ENCODE measurements at regions not wholly inside any gene's neighbourhood (a gene's known extent, or its start where the extent isn't known, plus 50 kb on each side); places are given as distances from the start of the nearest gene placed in this dataset.

DNA sequence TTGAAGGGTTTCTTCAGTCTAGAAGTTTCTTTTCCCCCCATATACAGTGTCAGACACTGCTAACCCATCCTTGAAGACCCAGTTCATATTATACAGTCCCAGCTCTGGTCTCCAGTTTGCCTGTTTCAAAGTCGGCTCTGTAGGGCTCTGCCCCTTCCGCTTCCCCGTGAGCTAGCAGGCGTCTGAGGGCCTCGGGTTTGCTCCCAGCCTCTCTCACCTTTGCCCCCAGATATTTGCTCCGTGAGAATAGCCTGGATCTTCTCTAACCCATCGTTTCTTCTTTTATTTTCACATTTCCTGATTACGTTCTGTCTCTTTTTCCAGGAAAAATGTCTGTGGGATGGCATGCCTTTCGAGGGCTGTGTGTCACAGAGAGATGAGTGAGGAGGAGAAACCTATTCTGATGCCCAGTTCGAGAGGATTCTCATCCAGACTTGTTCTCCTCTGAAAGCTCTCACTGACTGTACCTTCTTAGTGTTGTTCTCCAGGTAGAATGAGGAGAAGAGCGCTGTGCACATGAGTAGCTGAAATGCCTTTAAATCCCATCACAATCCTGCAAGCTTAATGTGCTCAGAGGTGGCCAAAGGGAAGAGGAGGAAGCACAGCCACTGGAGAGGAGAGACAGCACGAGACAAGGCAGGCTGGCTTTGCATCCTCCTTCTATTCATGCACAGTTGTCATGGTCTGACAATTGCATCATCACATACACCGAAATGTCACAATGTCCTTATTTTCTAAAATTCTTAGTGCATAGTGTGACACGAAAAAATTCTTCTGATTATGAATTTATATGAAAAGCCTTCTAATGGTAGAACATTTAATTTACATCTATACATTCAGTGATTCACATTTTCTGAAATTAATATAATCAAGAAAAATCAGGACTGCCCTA is 171.1 kb downstream of the FOXA2 start:
- peaks cover 10% of the 10 kb centered on the region for H3K9me3 Mint-ChIP-seq
- no peak overlapping the region for H3K27ac Mint-ChIP-seq
- no peaks in the 10 kb centered on the region for H3K36me3 Mint-ChIP-seq (ENCODE audit: low read depth)
- H3K4me3 Mint-ChIP-seq = no peak overlapping the region
- H3K27me3 Mint-ChIP-seq = peaks cover 5% of the 10 kb centered on the region
- H3K4me1 Mint-ChIP-seq (ENCODE audit: low read depth) = no peaks in the 10 kb centered on the region

DNA sequence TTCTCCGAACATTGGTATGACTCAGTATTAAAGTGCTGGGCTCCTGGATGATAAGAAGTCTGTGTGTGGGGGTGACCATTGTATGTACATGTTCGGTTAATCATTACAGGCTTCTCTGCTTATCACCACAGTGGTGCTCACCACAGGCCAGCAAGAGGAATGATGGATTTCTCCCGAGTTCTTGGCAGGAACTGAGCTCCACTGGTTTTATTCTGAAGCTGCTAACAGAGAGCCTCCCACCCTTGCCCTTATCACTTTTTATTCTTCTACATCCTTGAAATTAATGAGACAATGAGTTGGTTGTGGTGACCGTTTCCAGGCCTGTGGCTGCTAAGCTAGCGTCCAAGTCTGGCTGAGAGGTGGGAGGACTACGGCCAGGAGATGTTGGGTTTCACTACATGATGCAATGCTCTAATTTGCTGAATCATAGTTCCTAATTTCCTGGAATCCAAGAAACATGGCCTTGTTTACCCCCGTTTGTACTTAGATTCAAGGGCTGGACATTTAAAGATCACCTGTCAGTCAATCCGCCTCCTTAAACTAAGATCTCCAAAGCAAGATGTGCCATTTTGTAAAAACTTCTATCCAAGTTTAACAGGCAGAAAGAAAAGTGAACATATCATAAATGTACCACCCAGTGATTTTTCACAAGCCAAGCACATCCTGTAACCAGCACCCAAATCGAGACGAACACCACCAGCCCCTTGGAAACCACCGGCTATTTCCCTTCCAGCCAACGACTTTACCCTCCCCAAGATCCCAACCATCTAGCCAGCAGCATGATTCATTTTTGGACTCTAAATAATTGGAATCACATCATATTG is 172.5 kb downstream of the FOXA2 start:
- Mint-ChIP-seq H3K27me3 (no peaks in the 10 kb centered on the region), H3K9me3 (peaks cover 10% of the 10 kb centered on the region), H3K27ac (no peak overlapping the region), H3K36me3 (ENCODE audit: low read depth) (no peaks in the 10 kb centered on the region), H3K4me3 (no peak overlapping the region), H3K4me1 (ENCODE audit: low read depth) (no peaks in the 10 kb centered on the region)

DNA sequence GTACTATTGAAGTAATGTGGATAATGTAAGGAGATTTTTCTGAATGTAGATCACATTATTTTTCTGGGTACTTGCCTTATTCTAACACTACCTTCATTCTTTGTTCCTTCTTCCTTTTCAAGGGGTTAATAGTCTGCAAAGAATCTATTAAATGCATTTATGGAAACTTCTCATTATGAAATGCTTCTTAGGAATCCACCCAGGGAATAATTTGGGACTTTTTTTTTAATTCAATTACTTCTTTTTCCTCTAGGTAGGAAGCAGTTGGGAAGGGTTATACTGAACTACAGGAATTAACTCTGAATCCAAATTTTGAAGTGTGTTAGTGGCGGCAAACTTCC is 173.1 kb downstream of the FOXA2 start:
- Mint-ChIP-seq H3K36me3 (ENCODE audit: low read depth) (no peaks in the 10 kb centered on the region), H3K9me3 (peaks cover 10% of the 10 kb centered on the region), H3K4me1 (ENCODE audit: low read depth) (no peaks in the 10 kb centered on the region), H3K27ac (no peak overlapping the region), H3K27me3 (no peaks in the 10 kb centered on the region), H3K4me3 (no peak overlapping the region)

DNA sequence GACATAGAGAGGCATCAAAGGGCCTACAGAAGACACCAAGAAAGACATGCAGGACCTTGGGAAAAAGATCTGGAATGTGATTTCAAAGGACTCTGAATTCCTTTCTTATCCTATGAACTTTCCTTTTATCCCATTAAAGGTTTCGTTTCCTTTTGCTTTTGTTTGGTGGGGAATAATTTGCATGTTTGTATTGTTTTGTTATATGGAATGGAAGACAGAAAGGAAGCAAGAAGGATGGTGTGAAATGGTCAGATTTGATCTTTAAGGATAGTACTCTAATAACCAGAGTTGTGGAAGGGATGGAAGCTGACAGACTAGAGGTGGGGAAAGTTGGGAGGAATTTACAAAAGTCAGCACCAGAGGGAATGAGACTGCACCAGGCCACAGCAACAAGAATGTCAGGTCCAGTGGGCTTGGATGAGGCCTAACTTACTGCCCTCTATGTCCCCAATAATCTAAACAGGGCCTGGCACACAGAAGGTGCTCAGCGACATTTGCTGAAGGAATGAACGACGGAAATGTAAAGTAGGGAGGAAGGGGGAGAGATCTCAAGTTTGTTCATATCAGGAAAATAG is 173.7 kb downstream of the FOXA2 start:
- Mint-ChIP-seq H3K9me3 (peaks cover 10% of the 10 kb centered on the region), H3K4me3 (no peak overlapping the region), H3K27ac (no peak overlapping the region), H3K36me3 (ENCODE audit: low read depth) (no peaks in the 10 kb centered on the region), H3K27me3 (no peaks in the 10 kb centered on the region), H3K4me1 (ENCODE audit: low read depth) (no peaks in the 10 kb centered on the region)

DNA sequence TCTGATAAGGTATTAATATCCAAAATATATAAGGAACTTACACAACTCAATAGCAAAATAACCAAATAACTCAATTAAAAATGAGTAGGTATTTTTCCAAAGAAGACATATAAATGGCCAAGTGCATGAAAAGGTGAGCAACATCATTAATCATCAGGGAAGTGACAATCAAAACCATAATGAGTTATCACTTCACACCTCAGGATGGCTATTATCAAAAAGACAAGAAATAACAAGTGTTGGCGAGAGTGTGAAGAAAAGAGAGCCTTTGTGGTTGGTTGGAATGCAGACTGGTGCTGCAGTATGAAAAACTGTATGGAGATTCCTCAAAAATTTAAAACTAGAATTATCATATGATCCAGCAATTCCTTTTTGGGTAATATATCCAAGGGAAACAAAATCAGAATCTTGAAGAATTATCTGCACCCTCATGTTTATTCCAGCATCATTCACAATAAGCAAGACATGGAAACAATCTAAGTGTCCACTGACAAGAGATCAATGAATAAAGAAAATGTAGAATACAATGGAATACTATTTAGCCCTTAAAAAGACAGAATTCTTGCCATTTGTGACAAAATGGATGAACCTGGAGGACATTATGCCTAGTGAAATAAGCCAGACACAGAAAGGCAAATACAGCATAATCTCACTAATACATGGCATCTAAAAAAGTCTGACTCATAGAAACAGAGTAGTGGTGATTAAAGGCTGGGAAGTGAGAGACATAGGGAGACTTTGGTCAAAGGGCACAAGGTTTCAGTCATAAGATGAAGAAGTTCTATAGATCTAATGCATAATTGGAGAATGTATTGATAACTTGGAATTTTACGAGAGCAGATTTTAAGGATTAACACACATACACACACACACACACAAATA is 175.6 kb downstream of the FOXA2 start:
- Mint-ChIP-seq H3K9me3 (peaks cover 10% of the 10 kb centered on the region), H3K36me3 (ENCODE audit: low read depth) (no peaks in the 10 kb centered on the region), H3K27ac (no peak overlapping the region), H3K4me3 (no peak overlapping the region), H3K4me1 (ENCODE audit: low read depth) (no peaks in the 10 kb centered on the region), H3K27me3 (peaks cover 6% of the 10 kb centered on the region)

DNA sequence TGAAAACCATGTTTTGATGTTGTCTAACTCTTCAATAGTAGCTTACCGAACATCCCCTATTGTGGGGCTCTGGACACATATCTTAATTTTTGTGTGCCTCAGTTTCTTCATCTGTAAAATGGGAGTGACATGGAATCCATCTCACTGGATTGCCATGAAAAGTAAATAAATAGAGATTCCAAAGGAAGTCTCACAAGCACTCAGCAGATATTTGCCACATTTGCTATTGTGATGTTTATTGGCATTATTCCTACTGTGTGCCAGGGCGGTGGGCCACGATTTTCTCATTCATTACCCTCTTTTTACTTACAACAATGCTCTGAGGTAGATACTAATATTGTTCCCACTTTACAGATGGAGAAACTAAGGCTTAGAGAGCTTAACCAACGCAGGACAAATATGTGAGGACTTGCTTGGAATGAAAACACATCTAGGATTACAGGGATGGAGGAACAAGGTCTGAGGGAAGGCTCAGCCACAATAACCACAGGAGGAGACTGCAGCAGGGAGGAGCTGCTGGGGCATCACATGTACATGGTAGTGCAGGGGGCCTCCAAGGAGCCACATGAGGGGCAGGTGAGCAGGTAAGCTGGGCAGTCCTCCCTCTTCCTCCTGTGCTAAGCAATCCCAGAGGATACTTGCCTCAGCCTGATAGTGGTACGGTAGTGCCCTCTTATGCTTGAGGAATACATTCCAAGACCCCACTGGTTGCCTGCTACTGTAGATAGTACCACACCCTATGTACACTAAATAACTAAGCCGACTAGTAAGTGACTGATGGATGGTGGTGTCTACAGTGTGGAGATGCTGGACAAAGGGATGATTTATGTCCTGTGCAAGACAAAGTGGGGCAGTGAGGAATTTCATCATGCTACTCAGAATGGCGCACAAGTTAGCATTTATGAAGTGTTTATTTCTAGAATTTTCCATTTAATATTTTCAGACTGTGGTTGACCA is 176.9 kb downstream of the FOXA2 start:
- peaks cover 7% of the 10 kb centered on the region for H3K9me3 Mint-ChIP-seq
- H3K27me3 Mint-ChIP-seq = peaks cover 14% of the 10 kb centered on the region
- no peaks in the 10 kb centered on the region for H3K4me1 Mint-ChIP-seq (ENCODE audit: low read depth)
- H3K4me3 Mint-ChIP-seq = no peak overlapping the region
- H3K36me3 Mint-ChIP-seq (ENCODE audit: low read depth) = no peaks in the 10 kb centered on the region
- no peak overlapping the region for H3K27ac Mint-ChIP-seq

DNA sequence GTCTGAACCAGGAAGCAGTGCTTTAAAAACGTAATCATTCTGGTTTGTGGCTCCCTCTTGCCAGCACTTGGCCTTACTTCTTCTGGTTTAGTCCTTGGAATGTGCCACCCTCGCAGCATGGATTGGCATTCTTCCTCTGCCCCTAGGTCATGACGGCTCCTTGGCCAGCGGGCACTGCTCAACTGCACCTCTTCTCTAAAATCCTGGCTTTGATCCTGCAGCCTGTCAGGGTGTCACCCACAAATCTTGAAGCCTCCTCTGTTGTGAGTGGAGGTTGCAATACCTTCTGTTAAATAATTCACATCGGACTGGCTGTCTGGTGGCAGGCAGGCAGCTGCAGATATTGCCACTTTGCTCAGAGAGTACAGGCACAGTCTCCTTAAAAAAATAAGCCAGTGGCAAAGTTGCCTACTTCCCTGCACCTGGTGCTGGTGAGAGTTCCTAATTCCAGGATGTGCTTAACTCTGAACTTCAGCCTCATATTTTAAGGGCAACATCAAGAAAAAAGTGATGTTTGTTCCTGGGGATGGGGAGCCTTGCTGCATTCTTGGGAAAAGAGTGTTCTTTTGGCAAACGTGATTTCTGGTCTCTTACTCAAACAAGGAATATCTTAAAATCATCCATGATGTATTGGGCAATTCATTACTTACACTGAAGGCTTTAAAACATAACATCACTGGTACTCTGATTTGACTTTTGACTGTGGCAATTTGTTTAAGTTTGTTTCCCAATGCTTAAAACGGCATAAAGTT is 179.8 kb downstream of the FOXA2 start:
- Mint-ChIP-seq H3K4me3 (no peak overlapping the region), H3K27me3 (peaks cover 16% of the 10 kb centered on the region), H3K9me3 (peaks cover 6% of the 10 kb centered on the region), H3K4me1 (ENCODE audit: low read depth) (no peaks in the 10 kb centered on the region), H3K36me3 (ENCODE audit: low read depth) (no peaks in the 10 kb centered on the region), H3K27ac (no peak overlapping the region)

DNA sequence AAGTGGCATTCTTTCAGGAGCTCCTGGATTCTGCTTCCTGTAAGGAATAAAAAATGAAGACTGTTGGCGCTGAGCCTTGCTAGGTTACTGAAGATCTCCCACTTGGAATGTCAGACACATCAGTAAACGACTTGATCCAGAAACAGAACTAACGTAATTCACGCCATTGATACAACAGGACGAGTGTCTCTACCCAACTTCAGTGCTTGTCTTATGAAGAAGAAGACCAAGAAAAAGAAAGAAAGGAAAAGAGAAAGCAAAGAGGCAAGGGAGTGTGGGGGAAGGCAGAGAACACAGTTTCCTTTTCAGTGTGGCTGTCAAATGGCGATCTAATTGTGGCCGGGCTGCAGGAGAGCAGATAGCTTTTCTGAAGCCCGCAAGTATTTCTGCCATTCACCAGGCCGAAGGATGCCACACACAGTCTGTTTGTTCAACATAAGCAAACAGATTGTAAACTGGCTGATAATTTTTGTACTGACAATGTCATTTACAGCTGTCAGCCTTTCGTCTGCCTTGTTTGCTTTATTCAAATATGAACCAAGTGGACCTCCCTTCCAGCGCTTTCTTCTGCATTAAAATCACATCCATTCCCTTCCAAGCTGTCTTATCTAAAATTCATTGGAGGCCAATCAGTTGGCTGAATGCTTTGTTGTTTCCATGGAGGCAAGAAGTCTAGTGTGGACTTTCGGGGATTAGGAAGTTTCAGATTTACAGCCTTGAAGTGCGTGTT is 180.6 kb downstream of the FOXA2 start:
- peak overlapping the region; percentile 29 for H3K4me3 Mint-ChIP-seq
- H3K27ac Mint-ChIP-seq = no peak overlapping the region
- H3K9me3 Mint-ChIP-seq = peaks cover 2% of the 10 kb centered on the region
- peaks cover 16% of the 10 kb centered on the region for H3K27me3 Mint-ChIP-seq
- H3K4me1 Mint-ChIP-seq (ENCODE audit: low read depth) = no peaks in the 10 kb centered on the region
- no peaks in the 10 kb centered on the region for H3K36me3 Mint-ChIP-seq (ENCODE audit: low read depth)

DNA sequence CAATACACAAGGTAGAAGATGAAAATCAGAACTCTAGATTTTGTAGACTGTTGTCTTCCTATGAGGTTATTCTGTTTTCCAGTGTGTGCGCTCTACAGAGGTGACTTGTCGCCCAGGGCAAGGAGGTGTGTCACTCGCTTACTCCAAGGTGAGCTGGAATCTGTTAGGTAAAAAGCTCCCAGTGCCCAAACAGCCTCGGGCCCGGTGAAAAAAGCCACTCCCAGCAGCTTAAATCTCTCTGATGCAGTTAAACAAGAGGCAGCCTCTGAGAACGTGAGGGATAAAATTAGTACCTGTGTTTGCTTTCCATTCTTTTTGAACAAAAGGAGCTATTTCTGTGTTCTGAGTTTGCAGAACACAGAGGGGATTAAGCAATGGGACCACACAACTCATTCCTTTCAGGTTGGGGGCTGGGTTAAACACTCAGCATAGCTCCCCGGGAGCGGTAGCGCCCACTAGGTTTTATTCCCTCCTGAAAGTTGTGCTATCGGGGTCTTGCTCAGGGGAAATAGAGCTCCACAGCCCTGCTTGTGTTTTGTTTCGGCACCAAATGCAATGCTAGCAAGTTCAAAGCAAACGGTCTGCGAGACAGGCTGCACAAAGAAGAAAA is 181.2 kb downstream of the FOXA2 start:
- no peaks in the 10 kb centered on the region for H3K4me1 Mint-ChIP-seq (ENCODE audit: low read depth)
- no peak overlapping the region for H3K27ac Mint-ChIP-seq
- H3K36me3 Mint-ChIP-seq (ENCODE audit: low read depth) = no peaks in the 10 kb centered on the region
- peaks cover 5% of the 10 kb centered on the region for H3K9me3 Mint-ChIP-seq
- peak overlapping the region; percentile 29 for H3K4me3 Mint-ChIP-seq
- peaks cover 22% of the 10 kb centered on the region for H3K27me3 Mint-ChIP-seq

DNA sequence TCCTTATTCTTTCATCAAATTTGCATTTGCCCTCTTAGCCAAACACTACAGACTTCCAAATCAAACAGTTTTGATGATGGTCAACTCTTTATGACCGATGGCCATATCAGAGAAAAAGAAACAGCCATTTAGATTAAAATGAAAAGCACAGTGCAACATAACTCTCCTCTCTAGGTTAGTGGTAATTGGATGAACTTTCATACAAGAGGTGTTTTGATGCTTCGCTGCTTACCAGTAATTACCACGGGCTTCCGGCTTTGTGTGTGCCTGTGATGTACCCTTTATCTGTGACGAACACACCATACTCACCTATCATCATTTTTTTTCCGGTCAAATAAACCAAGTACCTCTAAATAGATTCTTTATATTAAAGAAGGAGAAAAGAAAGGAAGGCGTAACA is 181.8 kb downstream of the FOXA2 start:
- Mint-ChIP-seq H3K4me1 (ENCODE audit: low read depth) (no peaks in the 10 kb centered on the region), H3K4me3 (no peak overlapping the region), H3K27ac (no peak overlapping the region), H3K36me3 (ENCODE audit: low read depth) (no peaks in the 10 kb centered on the region), H3K27me3 (peaks cover 23% of the 10 kb centered on the region), H3K9me3 (peaks cover 8% of the 10 kb centered on the region)

DNA sequence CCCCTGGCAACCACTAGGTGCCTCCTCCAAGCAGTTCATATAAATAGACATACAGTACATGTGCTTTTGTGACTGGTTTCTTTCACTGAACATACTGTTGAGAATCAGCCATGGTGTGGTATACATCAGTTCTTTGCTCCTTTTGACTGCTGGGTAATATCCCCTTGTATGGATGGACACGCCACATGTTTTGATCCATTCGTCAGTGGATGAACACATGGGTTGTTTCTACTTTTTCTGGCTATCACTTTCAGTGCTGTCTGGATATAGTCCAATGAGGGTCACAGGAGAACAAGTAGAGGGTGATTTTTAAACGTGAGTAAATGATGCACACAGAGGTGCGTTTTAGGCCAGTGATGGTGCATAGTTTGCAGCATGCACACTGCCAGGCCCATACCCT is 183.9 kb downstream of the FOXA2 start:
- Mint-ChIP-seq H3K4me3 (no peak overlapping the region), H3K36me3 (ENCODE audit: low read depth) (no peaks in the 10 kb centered on the region), H3K27ac (no peak overlapping the region), H3K9me3 (peaks cover 8% of the 10 kb centered on the region), H3K4me1 (ENCODE audit: low read depth) (no peaks in the 10 kb centered on the region), H3K27me3 (peaks cover 23% of the 10 kb centered on the region)

DNA sequence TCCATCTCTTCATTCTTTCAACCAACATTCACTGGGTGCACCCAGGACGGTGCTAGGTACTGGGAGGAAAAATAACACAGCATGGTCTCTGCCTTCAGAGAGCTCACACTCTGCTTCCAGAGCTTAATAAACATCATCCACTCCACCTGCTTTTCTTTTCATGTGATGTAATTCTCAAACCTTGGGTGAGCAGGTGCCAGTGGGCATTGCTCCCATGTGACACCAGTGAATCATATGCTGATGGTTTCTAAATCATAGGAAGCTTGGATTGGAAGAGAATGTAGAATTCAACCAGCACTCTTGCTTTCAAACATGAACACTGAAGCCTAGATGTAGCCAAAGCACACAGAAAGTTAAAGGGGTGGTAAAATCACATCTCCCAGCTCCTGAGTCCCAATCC is 189.8 kb downstream of the FOXA2 start:
- H3K4me3 Mint-ChIP-seq = no peak overlapping the region
- peaks cover 8% of the 10 kb centered on the region for H3K9me3 Mint-ChIP-seq
- H3K4me1 Mint-ChIP-seq (ENCODE audit: low read depth) = no peaks in the 10 kb centered on the region
- peaks cover 7% of the 10 kb centered on the region for H3K27me3 Mint-ChIP-seq
- H3K27ac Mint-ChIP-seq = no peak overlapping the region
- no peaks in the 10 kb centered on the region for H3K36me3 Mint-ChIP-seq (ENCODE audit: low read depth)

Data from stimulated activated naive CD8-positive, alpha-beta T cell treated with anti-CD3 and anti-CD28 coated beads, Interleukin-15, Interleukin-2, amounts not matched to agents 100 ng/mL and 50 ng/mL, for 24 hours (primary cell).